IMR-90 (cell line): ENCODE measurements at regions not wholly inside any gene's neighbourhood (a gene's known extent, or its start where the extent isn't known, plus 50 kb on each side); places are given as distances from the start of the nearest gene placed in this dataset.

Source experiments
- ATAC-seq: fragments of 200-7000 bp; cut with Tn5 transposase; 2 replicates; pipeline ENCODE4 v1.9.1; 2020; ENCODE audit warnings: low read depth, mild to moderate bottlenecking, moderate library complexity
- BruUV-seq: library from RNA; stranded (reverse); fragments of 400-500 nt; replicated peaks from 2 replicates; lab custom pipeline; 2021; lab: Mats Ljungman, UMichigan
- CTCF ChIA-PET: fragments of 300-600 bp; formaldehyde crosslinking; extraction: SDS; loops from one replicate; lab custom pipeline; 2021; ENCODE audit warnings: antibody characterized with exemption; lab: Yijun Ruan, JAX
- POLR2A ChIA-PET: fragments of 300-600 bp; sonication (Branson Sonifier 250); formaldehyde crosslinking; loops from one replicate; lab custom pipeline; 2022; ENCODE audit warnings: antibody characterized with exemption; ENCODE audit not compliant: unreplicated experiment; lab: Charles Lee
- DNase-seq: peaks from one replicate; pipeline ENCODE4 v3.0.0; 2013
- H2AFZ ChIP-seq: replicated peaks from 2 replicates; pipeline ENCODE3; 2013; ENCODE audit warnings: low read length, mild to moderate bottlenecking; ENCODE audit not compliant: poor library complexity
- H2AK5ac ChIP-seq: 2 replicates; pipeline ENCODE4 v1.6.1; 2013; ENCODE audit warnings: low read depth, low read length, inconsistent platforms
- H2AK9ac ChIP-seq: replicated peaks from 2 replicates; pipeline ENCODE3; 2013; ENCODE audit warnings: mild to moderate bottlenecking, low read depth, low read length, moderate library complexity; ENCODE audit not compliant: poor library complexity
- H2BK120ac ChIP-seq: 2 replicates; pipeline ENCODE4 v1.6.1; 2013; ENCODE audit warnings: low read depth, low read length, inconsistent platforms
- H2BK15ac ChIP-seq: 3 replicates; pipeline ENCODE4 v1.6.1; 2013; ENCODE audit warnings: low read depth, low read length, inconsistent platforms
- H2BK20ac ChIP-seq: 2 replicates; pipeline ENCODE4 v1.6.1; 2013; ENCODE audit warnings: low read depth, mild to moderate bottlenecking, inconsistent platforms, low read length, moderate library complexity
- H2BK5ac ChIP-seq: 2 replicates; pipeline ENCODE4 v1.6.1; 2013; ENCODE audit warnings: mild to moderate bottlenecking, low read depth, low read length, inconsistent platforms; ENCODE audit not compliant: poor library complexity, severe bottlenecking
- H3K14ac ChIP-seq: replicated peaks from 2 replicates; pipeline ENCODE4 v1.6.1; 2013; ENCODE audit warnings: low read depth, low read length, inconsistent platforms
- H3K18ac ChIP-seq: 2 replicates; pipeline ENCODE4 v1.6.1; 2013; ENCODE audit warnings: low read depth, low read length, control low read depth
- H3K23ac ChIP-seq: 2 replicates; pipeline ENCODE4 v1.6.1; 2013; ENCODE audit warnings: low read depth, low read length, inconsistent platforms
- H3K27ac ChIP-seq: 2 replicates; pipeline ENCODE4 v1.5.1; 2013; ENCODE audit warnings: mild to moderate bottlenecking, control low read depth, low read length; ENCODE audit not compliant: insufficient read depth
- H3K27me3 ChIP-seq: 2 replicates; pipeline ENCODE4 v1.6.1; 2013; ENCODE audit warnings: low read length; ENCODE audit not compliant: control insufficient read depth, insufficient read depth
- H3K36me3 ChIP-seq: 2 replicates; pipeline ENCODE4 v1.6.1; 2013; ENCODE audit warnings: low read length, mixed read lengths; ENCODE audit not compliant: control insufficient read depth, insufficient read depth
- H3K4ac ChIP-seq: 2 replicates; pipeline ENCODE4 v1.6.1; 2013; ENCODE audit warnings: low read depth, low read length, inconsistent platforms
- H3K4me1 ChIP-seq: 2 replicates; pipeline ENCODE4 v1.6.1; 2013; ENCODE audit warnings: low read length, mixed read lengths; ENCODE audit not compliant: control insufficient read depth, insufficient read depth
- H3K4me2 ChIP-seq: 2 replicates; pipeline ENCODE4 v1.6.1; 2013; ENCODE audit warnings: low read depth, mild to moderate bottlenecking, control low read depth, low read length, moderate library complexity
- H3K4me3 ChIP-seq: 2 replicates; pipeline ENCODE4 v1.5.1; 2013; ENCODE audit warnings: low read depth, mild to moderate bottlenecking, control low read depth, low read length, moderate library complexity; ENCODE audit not compliant: insufficient read depth
- H3K56ac ChIP-seq: 2 replicates; pipeline ENCODE4 v1.6.1; 2013; ENCODE audit warnings: low read length, inconsistent platforms; ENCODE audit not compliant: insufficient read depth; ENCODE audit errors: extremely low read depth
- H3K79me1 ChIP-seq, 2 experiments: 2 replicates each; pipeline ENCODE4 v1.6.1; 2013; ENCODE audit warnings: low read length in 2 of 2, inconsistent platforms in 1 of 2, low read depth in 1 of 2
- H3K9ac ChIP-seq: 2 replicates; pipeline ENCODE4 v1.6.1; 2013; ENCODE audit warnings: low read depth, low read length, control low read depth
- H3K9me1 ChIP-seq: 2 replicates; pipeline ENCODE4 v1.6.1; 2013; ENCODE audit warnings: low read length, inconsistent platforms; ENCODE audit not compliant: insufficient read depth
- H3K9me3 ChIP-seq: 2 replicates; pipeline ENCODE4 v1.6.1; 2013; ENCODE audit warnings: low read length; ENCODE audit not compliant: control insufficient read depth, insufficient read depth
- H4K20me1 ChIP-seq: 2 replicates; pipeline ENCODE4 v1.6.1; 2013; ENCODE audit warnings: low read length, inconsistent platforms; ENCODE audit not compliant: insufficient read depth
- H4K5ac ChIP-seq: 2 replicates; pipeline ENCODE4 v1.6.1; 2013; ENCODE audit warnings: mild to moderate bottlenecking, low read depth, low read length, control low read depth
- H4K8ac ChIP-seq, 2 experiments: 2 replicates each; pipeline ENCODE4 v1.6.1; 2013; ENCODE audit warnings: low read depth in 2 of 2, low read length in 2 of 2, control low read depth in 1 of 2, inconsistent platforms in 1 of 2
- H4K91ac ChIP-seq: 2 replicates; pipeline ENCODE4 v1.6.1; 2013; ENCODE audit warnings: low read depth, low read length, inconsistent platforms; ENCODE audit not compliant: insufficient read depth
- MAFK ChIP-seq: IDR thresholded peaks from 2 replicates; pipeline ENCODE4 v1.6.1; 2012; ENCODE audit warnings: low read depth, low read length, improper control_type of control experiment
- RAD21 ChIP-seq: IDR thresholded peaks from 2 replicates; pipeline ENCODE4 v1.6.1; 2012; ENCODE audit warnings: low read length, improper control_type of control experiment
- WGBS, 2 experiments: methylation state at CpG; one replicate each; pipeline versions ENCODE4 v1.1.5 to v1.1.7; 2013; ENCODE audit warnings: missing lambda C conversion rate in 2 of 2; ENCODE audit not compliant: insufficient read length in 1 of 2; ENCODE audit errors: extremely low coverage in 2 of 2; 5-methylcytosine and 5-hydroxymethylcytosine counted together
- dilution Hi-C: fragments of 300-500 bp; cut with HindIII; formaldehyde crosslinking; loops from one replicate; pipeline ENCODE4 v1.14.3; 2018; ENCODE audit warnings: low sequenced_read_pairs; ENCODE audit not compliant: unreplicated experiment
- in situ Hi-C: fragments of 300-500 bp; cut with MboI; formaldehyde crosslinking; loops from 3 replicates; pipeline ENCODE4 v1.14.3; 2019; ENCODE audit warnings: low sequenced_read_pairs, inconsistent platforms, mixed read lengths
- intact Hi-C: fragments of 100-400 bp; cut with micrococcal nuclease; formaldehyde crosslinking; loops from 2 replicates; pipeline ENCODE4 v1.10.0; 2022

DNA sequence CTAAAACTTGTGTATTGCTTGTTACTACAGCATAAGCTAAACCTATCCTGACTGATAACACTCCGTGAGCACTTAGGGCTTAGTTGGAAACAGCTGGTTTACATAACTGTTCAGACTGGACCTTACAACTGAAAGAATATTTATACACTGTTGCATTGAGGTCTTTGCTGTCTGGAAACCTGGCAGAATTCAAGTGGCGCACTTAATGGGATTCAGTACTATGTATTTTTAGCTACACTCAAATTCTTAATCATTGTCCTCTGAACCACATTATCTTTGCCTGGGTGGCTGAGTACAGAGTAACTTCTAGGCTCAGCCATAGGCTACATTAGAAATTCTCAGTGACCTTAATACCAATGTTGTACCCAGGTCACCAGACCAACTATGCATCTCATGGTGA lies 172.9 kb downstream of the PMP22 start:
- in situ Hi-C loops: no loop called here
- no peak overlapping the region for H3K56ac ChIP-seq
- H2AK9ac ChIP-seq: no peak overlapping the region
- no peaks in the 10 kb centered on the region for H4K20me1 ChIP-seq
- BruUV-seq: no TSS peak
- H2BK120ac ChIP-seq: no peak overlapping the region
- no peak overlapping the region for H3K4me3 ChIP-seq
- H4K8ac ChIP-seq: no peak overlapping the region
- dilution Hi-C loops: no loop called here
- no peaks in the 10 kb centered on the region for H3K9me1 ChIP-seq
- H3K14ac ChIP-seq: no peak overlapping the region
- peaks cover 4% of the 10 kb centered on the region for H3K27me3 ChIP-seq
- no peak overlapping the region for H2AK5ac ChIP-seq
- no peaks in the 10 kb centered on the region for H3K36me3 ChIP-seq
- H2BK20ac ChIP-seq: no peak overlapping the region
- no peak overlapping the region for H3K23ac ChIP-seq
- no peak for TF ChIP-seq MAFK
- no peak for TF ChIP-seq RAD21
- no peaks in the 10 kb centered on the region for H3K79me1 ChIP-seq
- H2AFZ ChIP-seq: no peak overlapping the region
- H4K91ac ChIP-seq: no peak overlapping the region
- no peak for ATAC-seq
- H4K5ac ChIP-seq: no peak overlapping the region
- H3K9me3 ChIP-seq: no peaks in the 10 kb centered on the region
- CTCF ChIA-PET: no interaction called here
- H3K4me2 ChIP-seq: no peak overlapping the region
- no peak overlapping the region for H3K27ac ChIP-seq
- POLR2A ChIA-PET: no interaction called here
- H3K9ac ChIP-seq: no peak overlapping the region
- H3K4ac ChIP-seq: no peak overlapping the region
- H2BK15ac ChIP-seq: no peak overlapping the region
- WGBS, 2 experiments: no CpG with 5 or more reads among the region's 2 CpGs
- no peak for DNase-seq
- H2BK5ac ChIP-seq: no peak overlapping the region
- H3K18ac ChIP-seq: no peak overlapping the region
- no peaks in the 10 kb centered on the region for H3K4me1 ChIP-seq
- intact Hi-C loops: no loop called here
